DMS53 (cell line): ENCODE measurements at regions not wholly inside any gene's neighbourhood (a gene's known extent, or its start where the extent isn't known, plus 50 kb on each side); places are given as distances from the start of the nearest gene placed in this dataset.
A peak's percentile ranks its signal among the peaks of the same experiment; 100 is the strongest.

Source experiments
- DNase-seq: peaks from one replicate; lab custom pipeline; 2025; lab: John Stamatoyannopoulos, UW

DNA sequence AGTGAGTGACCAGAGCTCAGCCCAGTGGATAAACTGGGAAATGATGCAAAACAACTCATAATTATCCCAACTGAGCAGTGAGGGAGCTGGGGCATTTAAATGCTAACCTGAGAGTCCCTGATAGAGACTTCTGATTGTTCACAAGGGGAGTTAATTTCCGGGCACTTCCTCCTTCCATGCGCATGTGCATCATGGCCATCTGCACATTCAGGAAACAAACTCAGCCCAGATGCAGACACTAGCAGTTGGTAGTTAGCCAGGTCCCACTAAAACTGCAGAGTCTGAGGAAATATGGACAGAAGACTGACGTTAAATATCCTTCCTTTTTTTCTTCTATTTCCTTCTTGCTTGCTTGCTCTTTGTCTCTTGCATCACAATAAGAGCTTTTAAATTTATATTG, 852.1 kb upstream of the LRRC4C start:
- DNase-seq, result no peak

GRCh38 chr11:42311944-42312343, 852.5 kb upstream of the LRRC4C start:
- DNase-seq, result no peak

DNA sequence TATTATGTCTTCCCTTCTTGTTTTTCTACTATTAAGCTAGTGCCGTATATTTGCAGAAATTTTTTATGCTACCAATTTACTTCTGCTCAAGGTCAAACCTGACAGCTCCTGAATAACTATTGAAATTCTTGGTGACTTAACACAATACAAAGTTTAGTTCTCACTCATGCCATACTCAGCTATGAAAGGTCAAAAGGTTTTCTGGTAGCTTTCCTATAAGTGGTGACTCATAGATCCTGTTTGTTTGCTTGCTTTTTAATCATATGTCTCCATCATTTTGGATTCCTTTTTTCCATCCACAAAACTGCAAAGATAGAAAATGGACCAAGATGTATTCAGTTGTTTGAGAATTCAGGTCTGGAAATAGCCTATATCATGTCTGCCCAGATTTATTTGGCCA, 855.8 kb upstream of the LRRC4C start:
- peak; percentile 56 for DNase-seq

- no peak for DNase-seq
Observed at GRCh38 chr11:42315846-42316245, 856.4 kb upstream of the LRRC4C start.

GRCh38 chr11:42319921-42320320, 860.5 kb upstream of the LRRC4C start:
- no peak for DNase-seq

DNA sequence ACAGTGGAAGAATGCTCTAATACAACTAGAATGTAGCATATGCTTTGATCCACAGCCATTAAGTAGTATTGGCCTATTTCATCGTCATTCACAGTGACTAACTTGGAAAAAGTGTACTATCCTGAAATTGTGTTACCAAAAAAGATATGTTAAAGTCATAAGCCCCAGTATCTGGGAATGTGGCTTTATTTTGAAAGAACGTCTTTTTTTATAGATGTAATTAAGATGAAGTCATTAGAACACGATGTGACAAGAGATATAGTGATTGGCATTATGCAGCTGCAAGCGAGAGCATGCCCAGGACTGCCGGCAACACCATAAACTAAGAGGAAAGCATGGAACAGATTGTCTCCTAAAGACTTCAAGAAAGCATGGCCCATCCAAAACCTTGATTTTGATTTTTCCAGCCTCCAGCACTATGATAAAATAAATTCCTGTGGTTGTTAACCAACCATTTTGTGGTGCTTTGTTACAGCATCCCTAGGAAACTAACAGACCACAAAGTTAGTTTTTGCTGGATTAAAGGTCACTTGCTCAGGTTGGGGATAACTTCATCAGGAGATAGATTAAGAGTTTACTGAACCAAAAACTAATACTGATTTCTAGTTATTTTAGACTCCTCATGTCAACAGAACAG, 870.6 kb upstream of the LRRC4C start:
- no peak for DNase-seq

DNA sequence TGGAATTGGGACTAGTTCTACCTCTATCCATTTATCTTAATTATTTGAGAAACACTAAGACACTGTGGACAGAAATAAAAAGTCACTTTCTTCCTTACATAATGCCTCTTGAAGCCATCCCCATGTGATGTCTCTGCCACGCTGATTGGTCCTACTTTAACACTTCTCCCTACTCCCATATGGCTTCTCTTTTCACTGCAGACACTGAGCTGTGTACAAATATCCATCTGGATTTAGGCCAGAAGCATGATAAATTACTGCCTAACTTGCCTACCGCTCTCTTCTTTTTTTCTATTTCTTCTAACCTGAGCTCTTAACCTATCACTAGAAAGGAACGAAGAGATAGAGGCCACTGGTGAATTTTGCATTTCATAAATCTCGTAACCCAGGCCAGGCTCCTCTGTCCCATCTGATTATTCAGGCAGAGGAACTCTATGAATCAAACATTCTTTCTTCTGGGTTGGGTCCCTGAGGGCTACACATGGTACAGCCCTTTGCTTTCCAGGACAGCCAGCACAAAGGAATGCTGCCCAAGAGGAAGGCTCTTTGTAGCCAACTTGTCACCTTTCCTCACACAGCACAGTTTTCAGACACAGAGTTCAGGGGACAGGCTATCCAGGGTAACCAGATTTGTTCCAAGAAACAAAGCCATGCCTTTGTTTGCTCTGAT, 878.5 kb upstream of the LRRC4C start:
- DNase-seq, result no peak

DNA sequence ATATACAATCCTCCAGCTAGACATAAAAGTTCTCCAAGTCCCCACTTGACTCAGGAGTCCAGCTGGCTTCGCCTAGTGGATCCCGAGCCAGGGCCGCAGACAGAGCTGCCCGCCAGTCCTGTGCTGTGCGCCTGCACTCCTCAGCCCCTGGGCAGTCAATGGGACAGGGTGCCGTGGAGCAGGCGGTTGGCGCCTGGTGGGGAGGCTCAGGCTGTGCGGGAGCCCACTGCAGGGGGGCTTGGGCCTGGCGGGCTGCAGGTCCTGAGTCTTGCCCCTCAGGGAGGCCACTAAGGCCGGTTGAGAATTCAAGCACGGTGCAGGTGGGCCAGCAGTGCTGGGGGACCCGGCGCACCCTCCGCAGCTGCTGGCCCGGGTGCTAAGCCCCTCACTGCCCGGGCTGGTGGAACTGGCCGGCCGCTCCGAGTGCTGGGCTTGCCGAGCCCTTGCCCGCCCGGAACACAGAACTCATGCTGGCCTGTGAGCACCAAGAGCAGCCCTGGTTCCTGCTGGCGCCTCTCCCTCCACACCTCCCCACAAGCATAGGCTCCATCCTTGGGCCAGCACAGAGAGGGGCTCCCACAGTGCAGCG, 884.8 kb upstream of the LRRC4C start:
- no peak for DNase-seq

DNA sequence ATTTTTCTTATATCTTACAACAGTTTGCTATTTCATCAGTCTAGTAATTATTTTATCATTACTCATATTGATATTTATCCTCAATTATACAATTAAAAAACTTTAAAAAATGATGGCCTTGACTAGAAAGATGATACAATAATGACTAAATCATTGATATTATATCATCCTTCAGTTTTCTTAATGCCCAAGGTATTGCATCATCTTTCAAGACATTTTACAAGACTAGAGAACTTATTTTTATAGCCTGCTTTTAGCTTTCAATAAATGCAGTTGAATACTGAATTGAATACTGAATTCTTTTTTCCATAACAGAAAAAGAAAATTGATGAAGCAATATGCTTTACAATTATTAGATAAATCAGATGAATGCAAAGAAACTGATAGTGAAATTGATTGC, 886.5 kb upstream of the LRRC4C start:
- no peak for DNase-seq

DNA sequence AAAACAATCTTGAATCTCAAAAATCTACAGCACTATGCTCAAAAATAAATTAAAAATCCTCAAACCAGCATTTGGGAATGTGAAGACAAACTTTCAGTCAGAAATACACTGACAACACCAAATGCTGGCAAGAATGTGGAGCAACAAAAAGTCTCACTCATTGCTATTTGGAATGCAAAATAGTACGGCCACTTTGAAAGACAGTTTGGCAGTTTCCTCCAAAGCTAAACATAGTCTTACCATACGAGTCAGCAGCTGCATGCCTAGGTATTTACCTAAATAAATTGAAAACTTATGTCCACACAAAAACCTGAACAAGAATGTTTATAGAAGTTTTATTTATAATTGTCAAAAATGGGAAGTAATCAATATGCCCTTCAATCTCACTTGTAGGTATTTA, 904.2 kb upstream of the LRRC4C start:
- DNase-seq, result no peak

GRCh38 chr11:42390116-42390515, 921.7 kb upstream of the API5 start:
- no peak for DNase-seq

GRCh38 chr11:42397483-42397882, 914.3 kb upstream of the API5 start:
- DNase-seq, result no peak

DNA sequence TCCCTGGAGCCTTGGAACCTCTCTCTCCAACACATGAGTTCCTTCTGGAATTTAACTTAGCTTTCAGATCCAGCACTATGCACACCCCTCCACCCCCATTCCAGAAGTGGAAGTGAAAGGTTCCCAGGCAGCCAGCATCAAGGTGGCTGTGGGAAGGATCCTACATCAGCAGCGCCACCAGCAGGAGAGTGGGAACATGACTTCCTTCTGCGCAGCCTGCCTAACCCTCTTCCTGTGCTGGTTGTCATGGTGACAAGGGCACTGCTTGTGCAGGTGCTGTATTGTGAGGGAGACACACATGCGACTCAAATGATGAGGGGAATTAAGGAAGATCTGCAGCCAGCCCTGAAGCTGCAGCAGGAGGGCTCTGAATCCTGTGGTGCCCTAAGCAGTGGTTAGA, 904.5 kb upstream of the API5 start:
- DNase-seq, result peak; percentile 96

DNA sequence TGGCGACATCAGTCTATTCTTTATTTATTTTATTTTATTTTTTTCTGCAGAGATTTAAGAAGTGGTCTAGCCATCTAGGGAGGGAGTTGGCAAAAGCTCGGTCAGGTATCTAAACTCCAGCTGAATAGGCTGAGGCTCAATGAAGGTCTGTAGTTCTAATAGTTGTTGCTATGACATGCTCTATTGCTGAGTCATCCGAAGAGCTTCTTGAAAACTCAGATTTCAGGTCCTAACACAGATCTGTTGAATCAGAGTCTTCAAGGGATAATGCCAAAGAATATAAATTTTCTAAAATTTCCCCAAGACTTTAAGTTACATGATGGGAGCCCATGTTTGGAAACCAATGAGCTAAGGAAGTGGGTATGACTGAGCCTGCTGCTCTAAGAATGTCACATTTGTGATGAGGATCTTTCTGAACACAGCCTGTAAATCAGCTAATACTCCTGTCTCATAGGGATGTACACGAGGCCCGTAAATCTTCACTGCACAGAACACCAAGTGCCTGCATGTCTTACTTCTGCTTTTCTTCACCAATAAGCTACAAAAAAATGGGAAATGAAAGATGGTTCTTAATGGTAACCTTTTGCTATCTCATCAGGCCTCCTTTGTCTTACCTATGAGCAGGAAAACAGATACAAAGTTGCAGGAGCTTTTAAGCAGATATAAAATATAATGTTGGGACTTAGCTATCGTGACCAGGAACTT, 901.4 kb upstream of the API5 start:
- DNase-seq, result peak; percentile 12

- DNase-seq, result no peak
Observed at GRCh38 chr11:42412590-42412989, 899.2 kb upstream of the API5 start.

DNA sequence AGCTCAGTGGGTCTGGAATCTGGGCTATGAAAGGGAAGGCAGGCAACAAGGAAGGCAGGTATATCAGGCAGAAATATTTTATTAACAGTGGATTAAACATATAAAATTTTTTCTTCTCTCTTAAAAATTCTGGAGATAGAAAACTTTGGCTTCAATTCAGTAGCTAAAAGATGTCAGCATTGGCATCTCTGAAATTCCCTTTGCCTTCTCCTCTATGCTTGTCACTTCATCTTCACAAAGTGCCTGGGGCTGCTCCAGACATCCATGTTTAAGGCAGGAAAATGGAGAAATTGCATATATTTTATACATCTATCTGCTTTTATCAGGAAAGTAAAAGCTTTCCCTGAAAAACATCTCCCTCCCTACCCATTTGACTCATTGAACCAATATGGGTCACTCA, 894.1 kb upstream of the API5 start:
- DNase-seq, result no peak

DNA sequence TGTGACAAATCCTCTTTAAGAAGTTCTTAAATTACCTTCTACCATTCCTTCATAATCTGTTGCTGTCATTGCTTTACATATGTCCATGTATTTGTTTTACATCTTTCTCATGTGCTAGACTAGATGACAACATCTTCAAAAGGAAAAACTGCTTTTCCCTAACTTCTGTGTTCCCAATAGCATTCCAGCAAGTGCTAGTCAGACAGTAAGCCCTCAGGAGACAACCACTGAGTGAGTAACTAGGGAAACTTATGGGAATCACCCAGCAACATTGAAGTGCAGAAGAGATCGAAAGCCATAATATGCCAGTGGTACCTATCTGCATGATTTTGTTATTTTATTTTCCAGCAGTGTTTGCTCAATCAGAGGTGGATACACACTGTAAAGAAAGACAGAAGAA, 889.7 kb upstream of the API5 start:
- DNase-seq, result no peak

DNA sequence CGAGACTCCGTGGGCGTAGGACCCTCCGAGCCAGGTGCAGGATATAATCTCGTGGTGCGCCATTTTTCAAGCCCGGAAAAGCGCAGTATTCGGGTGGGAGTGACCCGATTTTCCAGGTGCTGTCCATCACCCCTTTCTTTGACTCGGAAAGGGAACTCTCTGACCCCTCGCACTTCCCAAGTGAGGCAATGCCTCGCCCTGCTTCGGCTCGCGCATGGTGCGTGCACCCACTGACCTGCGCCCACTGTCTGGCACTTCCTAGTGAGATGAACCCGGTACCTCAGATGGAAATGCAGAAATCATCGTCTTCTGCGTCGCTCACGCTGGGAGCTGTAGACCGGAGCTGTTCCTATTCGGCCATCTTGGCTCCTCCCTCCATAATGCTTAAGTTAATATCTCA, 876.9 kb upstream of the API5 start:
- peak; percentile 42 for DNase-seq

DNA sequence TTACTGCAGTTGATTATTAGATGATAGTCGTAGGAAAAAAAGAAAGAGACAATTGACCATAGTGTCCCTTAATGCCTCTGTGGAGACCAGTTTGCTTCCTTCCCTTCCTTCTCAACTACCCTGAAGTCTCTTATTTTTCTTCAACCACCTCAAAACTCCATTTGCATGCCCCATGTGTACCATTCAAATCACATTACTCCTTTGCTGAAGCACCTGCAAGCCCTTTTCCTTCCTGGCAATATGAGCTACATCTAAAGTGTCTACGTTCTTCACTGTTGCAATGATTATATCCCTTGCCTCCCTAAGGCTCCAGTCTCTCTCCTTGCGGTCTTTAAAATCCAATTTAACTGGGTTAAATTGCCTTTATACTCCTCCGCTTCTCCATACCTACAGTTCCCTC, 867.4 kb upstream of the API5 start:
- DNase-seq, result no peak

GRCh38 chr11:42462558-42463310, 849.1 kb upstream of the API5 start:
- DNase-seq, result peak; percentile 61

GRCh38 chr11:42465623-42466022, 846.2 kb upstream of the API5 start:
- DNase-seq, result peak; percentile 89

- no peak for DNase-seq
Observed at GRCh38 chr11:42473106-42473505, 838.7 kb upstream of the API5 start.
